Activated CD4-positive, alpha-beta T cell treated with anti-CD3 and anti-CD28 coated beads for 48 hours (primary cell): ENCODE measurements at regions not wholly inside any gene's neighbourhood (a gene's known extent, or its start where the extent isn't known, plus 50 kb on each side); places are given as distances from the start of the nearest gene placed in this dataset.
"Not testable (repeated sequence)": the region's sequence is repeated elsewhere in the genome, so short reads cannot be mapped to it uniquely, and the experiment has no call there.

Experiments used
- DNase-seq: peaks from one replicate; pipeline ENCODE4 v3.0.0-alpha.2; 2020

DNA sequence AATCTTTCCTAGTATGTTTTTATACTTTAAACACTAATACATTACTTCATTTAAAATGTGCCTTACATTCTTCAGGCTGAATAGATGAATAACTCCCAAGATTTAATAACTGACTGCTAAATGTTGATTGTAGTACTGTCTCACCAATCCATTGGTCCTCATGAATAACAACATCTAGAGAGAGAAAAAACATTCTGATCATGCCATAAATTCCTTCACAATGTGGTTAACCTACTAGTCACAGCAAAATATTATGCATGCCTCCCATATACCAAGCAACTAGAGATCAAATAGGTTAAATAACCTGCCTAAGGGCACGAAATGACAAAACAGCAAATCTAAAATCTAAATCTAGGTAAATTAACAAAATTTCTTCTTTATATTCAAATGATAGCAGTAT is 66.2 kb downstream of the SYT15 start:
- DNase-seq, result not testable (repeated sequence)

DNA sequence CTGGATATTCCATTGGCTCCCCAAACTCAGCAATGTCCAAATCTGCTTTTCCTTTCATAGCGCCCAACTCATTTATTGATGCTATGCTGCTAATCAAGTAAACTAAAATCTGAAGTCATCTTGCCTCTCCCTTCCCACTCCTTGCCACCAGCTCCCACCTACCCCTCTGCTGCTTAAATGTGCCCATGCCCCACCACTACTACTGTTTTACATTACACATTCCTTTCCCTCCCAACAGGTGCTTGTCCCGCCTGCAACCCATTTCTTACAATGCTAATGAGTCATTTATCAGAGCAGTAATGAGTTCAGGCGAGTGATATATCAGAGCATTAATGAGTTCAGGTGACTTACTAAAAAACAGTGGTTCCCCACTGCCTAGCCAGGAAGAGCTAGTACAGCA is 67.2 kb downstream of the SYT15 start:
- DNase-seq, result not testable (repeated sequence)

DNA sequence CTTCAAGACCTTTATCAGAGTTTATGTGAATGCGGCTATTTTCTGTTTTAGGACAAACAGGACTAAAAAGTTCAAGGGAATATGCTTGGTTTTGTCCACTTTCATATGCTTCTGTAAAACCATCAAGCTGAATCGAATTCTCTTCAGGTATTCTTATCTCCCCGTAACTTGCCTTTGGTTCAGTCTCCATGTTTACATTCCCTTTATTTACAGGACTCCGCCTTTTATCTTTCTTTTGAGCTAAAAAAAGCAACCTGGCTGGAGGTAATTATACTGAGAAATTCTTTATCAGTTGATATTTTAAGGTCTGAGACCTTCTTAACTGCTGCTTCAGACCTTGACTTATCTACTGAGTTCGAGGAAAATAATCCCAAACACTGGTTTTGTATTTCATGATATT is 72.0 kb downstream of the SYT15 start:
- not testable (repeated sequence) for DNase-seq

GRCh38 chr10:46657437-46657836 is 78.5 kb downstream of the SYT15 start:
- DNase-seq, result not testable (repeated sequence)

GRCh38 chr10:46660027-46660834 is 81.3 kb downstream of the SYT15 start:
- DNase-seq, result not testable (repeated sequence)

- DNase-seq, result not testable (repeated sequence)
Measured at GRCh38 chr10:46660835-46661164, 81.9 kb downstream of the SYT15 start.

DNA sequence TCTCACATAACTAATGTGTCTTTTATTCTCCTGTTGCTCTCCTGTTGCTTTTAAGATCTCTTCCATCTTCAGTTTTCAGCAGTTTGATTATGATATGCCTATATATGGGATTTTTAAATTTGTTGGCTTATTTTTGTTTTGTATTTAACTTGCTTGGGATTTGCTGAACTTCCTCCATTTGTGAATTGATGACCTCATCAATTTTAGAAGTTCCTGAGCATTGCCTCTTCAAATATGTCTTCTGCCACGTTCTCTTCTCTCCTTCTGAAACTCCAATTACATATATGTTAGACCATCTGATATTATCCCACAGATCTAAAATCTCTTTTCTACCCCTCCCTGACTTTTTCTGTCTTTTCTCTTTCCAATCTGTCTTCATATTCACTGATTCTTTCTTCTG is 86.6 kb downstream of the SYT15 start:
- not testable (repeated sequence) for DNase-seq

DNA sequence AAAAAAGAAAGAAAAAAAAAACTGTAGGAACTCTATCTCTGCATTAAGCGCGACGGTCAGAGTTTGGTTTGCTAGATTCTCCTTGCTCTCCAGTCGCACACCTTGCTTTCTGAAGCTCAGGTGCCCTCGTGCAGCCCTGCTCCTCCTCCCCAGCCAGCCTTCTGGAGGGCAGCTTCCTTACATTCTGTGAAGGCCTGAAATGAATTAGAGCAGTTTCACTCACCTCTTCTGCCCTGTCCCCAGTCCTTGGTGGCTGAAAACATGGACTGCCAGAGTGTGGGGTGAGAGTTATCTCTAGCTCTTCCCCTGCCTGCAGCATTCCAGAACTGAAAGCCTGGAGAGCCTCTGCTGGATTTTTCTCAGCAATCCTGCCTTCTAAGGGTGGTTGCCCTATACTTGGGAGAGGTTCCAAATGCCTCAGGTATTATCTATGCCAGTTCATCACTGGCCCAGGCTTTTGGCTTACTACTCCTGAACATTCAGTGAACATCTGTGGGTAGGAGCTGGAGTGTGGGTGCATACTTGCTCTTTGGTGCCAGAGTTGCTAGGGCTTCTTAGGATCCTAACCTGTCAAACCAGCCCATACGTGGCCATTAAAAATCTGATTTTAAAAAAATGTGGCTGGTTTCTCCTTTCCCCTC is 89.5 kb downstream of the SYT15 start:
- not testable (repeated sequence) for DNase-seq

GRCh38 chr10:46677836-46678435 is 99.0 kb downstream of the SYT15 start:
- DNase-seq, result not testable (repeated sequence)

- DNase-seq, result not testable (repeated sequence)
Measured at GRCh38 chr10:46691397-46691796, 112.5 kb downstream of the SYT15 start.

GRCh38 chr10:46693218-46693617 is 114.3 kb downstream of the SYT15 start:
- not testable (repeated sequence) for DNase-seq

GRCh38 chr10:46717264-46717663 is 138.3 kb downstream of the SYT15 start:
- not testable (repeated sequence) for DNase-seq

DNA sequence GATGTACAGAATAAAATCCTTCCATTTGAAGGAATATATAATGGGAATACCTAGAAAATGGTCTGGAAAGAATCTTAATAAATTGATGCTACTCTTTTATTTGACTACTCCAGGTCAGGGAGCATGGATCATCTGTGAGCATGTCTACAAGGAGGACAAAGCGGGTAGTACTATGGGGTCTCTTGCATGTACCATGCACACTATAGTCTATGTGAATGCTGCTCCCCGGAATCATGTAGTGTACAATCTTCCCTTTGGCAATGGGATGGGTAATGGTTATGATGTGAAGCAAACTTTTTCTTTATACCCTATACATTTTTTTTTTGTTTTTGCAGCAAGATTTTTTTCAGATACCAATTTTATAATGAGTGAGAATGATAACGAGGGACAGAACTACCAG is 139.1 kb downstream of the SYT15 start:
- DNase-seq, result not testable (repeated sequence)

DNA sequence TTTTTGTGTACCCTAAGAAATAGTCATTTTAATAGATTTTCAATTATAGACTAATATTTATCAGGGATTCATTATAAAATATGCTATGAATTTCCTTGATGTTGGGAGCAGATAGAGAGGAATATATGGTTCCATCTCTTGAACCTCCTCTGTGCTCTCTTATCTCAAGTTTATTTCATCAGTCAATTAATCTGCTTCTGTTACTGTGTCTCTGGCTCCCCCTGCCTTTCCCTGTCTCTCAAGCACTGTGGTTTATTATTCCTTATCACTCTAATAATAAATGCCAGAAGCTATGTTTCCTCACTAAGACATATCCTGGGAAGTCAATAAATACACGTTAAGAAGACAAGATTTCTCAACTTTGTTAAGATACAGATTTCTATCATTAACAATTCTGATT is 141.5 kb downstream of the SYT15 start:
- DNase-seq, result not testable (repeated sequence)

GRCh38 chr10:46720811-46721518 is 142.0 kb downstream of the SYT15 start:
- DNase-seq, result not testable (repeated sequence)

- not testable (repeated sequence) for DNase-seq
Measured at GRCh38 chr10:46724258-46724657, 145.3 kb downstream of the SYT15 start.

DNA sequence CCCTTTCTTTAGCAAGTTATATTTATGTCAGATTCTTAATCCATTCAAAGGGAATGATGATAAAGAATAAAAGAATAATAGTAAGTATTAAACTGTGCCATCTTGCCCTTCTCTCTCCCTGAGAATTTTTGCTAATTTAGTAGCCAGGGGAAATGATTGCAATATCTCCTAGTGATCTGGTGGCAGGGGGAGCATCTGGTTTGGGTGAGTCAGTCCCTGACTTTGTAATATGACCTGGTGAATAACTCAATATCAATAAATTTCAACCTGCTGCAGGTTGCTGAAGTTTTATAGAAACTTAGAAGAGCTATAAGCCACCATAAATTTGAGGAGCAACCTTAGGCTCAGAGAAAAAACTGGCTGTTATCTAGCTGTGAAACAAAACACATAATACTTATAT is 149.4 kb downstream of the SYT15 start:
- DNase-seq, result not testable (repeated sequence)

- not testable (repeated sequence) for DNase-seq
Measured at GRCh38 chr10:46730729-46731128, 151.8 kb downstream of the SYT15 start.

- DNase-seq, result not testable (repeated sequence)
Measured at GRCh38 chr10:46733635-46734261, 154.8 kb downstream of the SYT15 start.

GRCh38 chr10:46734262-46734642 is 155.3 kb downstream of the SYT15 start:
- DNase-seq, result not testable (repeated sequence)

GRCh38 chr10:46739919-46740318 is 161.0 kb downstream of the SYT15 start:
- DNase-seq, result not testable (repeated sequence)

GRCh38 chr10:46740368-46740767 is 161.4 kb downstream of the SYT15 start:
- not testable (repeated sequence) for DNase-seq

- DNase-seq, result not testable (repeated sequence)
Measured at GRCh38 chr10:46749003-46749402, 162.2 kb upstream of the PTPN20 start.
